SK-N-MC (cell line): ENCODE measurements at regions not wholly inside any gene's neighbourhood (a gene's known extent, or its start where the extent isn't known, plus 50 kb on each side); places are given as distances from the start of the nearest gene placed in this dataset.
A peak's percentile ranks its signal among the peaks of the same experiment; 100 is the strongest.

Source experiments
- DNase-seq: peaks from one replicate; pipeline ENCODE4 v3.0.0-alpha.2; 2011; ENCODE audit warnings: low read depth, low spot score
- H3K27ac ChIP-seq: fragments of 200-600 bp; sonication (generic); 2 replicates; pipeline ENCODE4 v1.5.1; 2016; ENCODE audit warnings: mixed run types
- H3K36me3 ChIP-seq: fragments of 200-600 bp; sonication (generic); 2 replicates; pipeline ENCODE4 v1.6.1; 2017; ENCODE audit warnings: antibody characterized with exemption, low read length, mixed read lengths; ENCODE audit not compliant: insufficient read depth
- H3K4me3 ChIP-seq: fragments of 200-600 bp; sonication (generic); 2 replicates; pipeline ENCODE4 v1.5.1; 2016
- H3K9ac ChIP-seq: fragments of 200-600 bp; sonication (generic); 2 replicates; pipeline ENCODE4 v1.8.0; 2017; ENCODE audit warnings: mixed run types, mixed read lengths; ENCODE audit not compliant: insufficient read length
- H3K9me3 ChIP-seq: fragments of 200-600 bp; sonication (generic); 2 replicates; pipeline ENCODE4 v1.6.1; 2017; ENCODE audit warnings: low read depth, mild to moderate bottlenecking, antibody characterized with exemption, low read length, moderate library complexity, mixed read lengths
- EZH2 ChIP-seq: fragments of 200-600 bp; sonication (generic); IDR thresholded peaks from one replicate; pipeline ENCODE4 v1.6.1; 2017; ENCODE audit warnings: antibody characterized with exemption
- FOXP2 ChIP-seq: optimal IDR thresholded peaks from 2 replicates; pipeline ENCODE3; 2011; ENCODE audit warnings: mild to moderate bottlenecking, moderate library complexity; ENCODE audit not compliant: insufficient read depth; ENCODE audit errors: extremely low read length, control extremely low read depth
- POLR2AphosphoS5 ChIP-seq: IDR thresholded peaks from 2 replicates; pipeline ENCODE4 v1.6.1; 2012; ENCODE audit warnings: mild to moderate bottlenecking, low read depth, low read length, borderline replicate concordance

- H3K9ac ChIP-seq, result no peak overlapping the region
- DNase-seq, result peak; percentile 70
- TF ChIP-seq FOXP2 (no peak), POLR2AphosphoS5 (no peak)
- H3K27ac ChIP-seq, result peak overlapping the region; percentile 33; the same call in 1 of the 2 replicates
- no peak overlapping the region for H3K4me3 ChIP-seq
- no peaks in the 10 kb centered on the region for H3K36me3 ChIP-seq
- H3K9me3 ChIP-seq, result no peaks in the 10 kb centered on the region
Observed at GRCh38 chr1:198064181-198064580, 92.6 kb upstream of the NEK7 start.

GRCh38 chr1:198068285-198068684, 88.5 kb upstream of the NEK7 start:
- Histone ChIP-seq H3K4me3 (no peak overlapping the region), H3K9me3 (no peaks in the 10 kb centered on the region), H3K27ac (no peak overlapping the region), H3K9ac (no peak overlapping the region), H3K36me3 (no peaks in the 10 kb centered on the region)
- TF ChIP-seq EZH2, result no peak
- TF ChIP-seq POLR2AphosphoS5, result no peak
- no peak for TF ChIP-seq FOXP2
- no peak for DNase-seq

- H3K27ac ChIP-seq, result no peak overlapping the region
- no peaks in the 10 kb centered on the region for H3K9me3 ChIP-seq
- no peak overlapping the region for H3K9ac ChIP-seq
- DNase-seq, result no peak
- H3K4me3 ChIP-seq, result no peak overlapping the region
- TF ChIP-seq POLR2AphosphoS5, result no peak
- no peak for TF ChIP-seq EZH2
- H3K36me3 ChIP-seq, result no peaks in the 10 kb centered on the region
Observed at GRCh38 chr1:198072177-198072576, 84.6 kb upstream of the NEK7 start.

GRCh38 chr1:198075296-198075695, 81.5 kb upstream of the NEK7 start:
- no peak for TF ChIP-seq FOXP2
- no peak for TF ChIP-seq POLR2AphosphoS5
- no peak for TF ChIP-seq EZH2

GRCh38 chr1:198079432-198079951, 77.3 kb upstream of the NEK7 start:
- H3K27ac ChIP-seq, result no peak overlapping the region

More at GRCh38 chr1:198075296-198075695, 81.5 kb upstream of the NEK7 start:
- Histone ChIP-seq H3K4me3 (no peak overlapping the region), H3K9me3 (no peaks in the 10 kb centered on the region; the same call in 1 of the 2 replicates), H3K36me3 (no peaks in the 10 kb centered on the region), H3K9ac (no peak overlapping the region), H3K27ac (no peak overlapping the region)
- no peak for DNase-seq

GRCh38 chr1:198082576-198082975, 74.2 kb upstream of the NEK7 start:
- no peak for DNase-seq
- Histone ChIP-seq H3K27ac (peak overlapping the region; percentile 53; the same call in 1 of the 2 replicates), H3K36me3 (no peaks in the 10 kb centered on the region), H3K9me3 (no peaks in the 10 kb centered on the region; the same call in 1 of the 2 replicates), H3K9ac (no peak overlapping the region), H3K4me3 (peak overlapping the region; percentile 43; the same call in 1 of the 2 replicates)
- TF ChIP-seq FOXP2 (no peak), EZH2 (no peak), POLR2AphosphoS5 (no peak)

More at GRCh38 chr1:198079432-198079951, 77.3 kb upstream of the NEK7 start:
- no peaks in the 10 kb centered on the region for H3K36me3 ChIP-seq
- H3K9ac ChIP-seq, result no peak overlapping the region
- TF ChIP-seq FOXP2 (no peak), EZH2 (no peak), POLR2AphosphoS5 (no peak)
- H3K9me3 ChIP-seq, result no peaks in the 10 kb centered on the region; the same call in 1 of the 2 replicates
- H3K4me3 ChIP-seq, result no peak overlapping the region
- DNase-seq, result no peak

GRCh38 chr1:198083549-198083948, 73.2 kb upstream of the NEK7 start:
- no peak overlapping the region for H3K4me3 ChIP-seq

GRCh38 chr1:198084241-198084908, 72.4 kb upstream of the NEK7 start:
- TF ChIP-seq EZH2 (no peak), POLR2AphosphoS5 (no peak), FOXP2 (no peak)
- no peak for DNase-seq
- Histone ChIP-seq H3K9me3 (no peaks in the 10 kb centered on the region), H3K4me3 (no peak overlapping the region), H3K36me3 (no peaks in the 10 kb centered on the region), H3K9ac (no peak overlapping the region), H3K27ac (no peak overlapping the region)

More at GRCh38 chr1:198083549-198083948, 73.2 kb upstream of the NEK7 start:
- Histone ChIP-seq H3K9me3 (no peaks in the 10 kb centered on the region; the same call in 1 of the 2 replicates), H3K36me3 (no peaks in the 10 kb centered on the region), H3K9ac (no peak overlapping the region), H3K27ac (no peak overlapping the region)
- no peak for TF ChIP-seq EZH2
- TF ChIP-seq FOXP2, result no peak
- no peak for TF ChIP-seq POLR2AphosphoS5
- DNase-seq, result no peak

GRCh38 chr1:198086051-198086745, 70.6 kb upstream of the NEK7 start:
- TF ChIP-seq POLR2AphosphoS5 (no peak), EZH2 (no peak), FOXP2 (no peak)
- Histone ChIP-seq H3K27ac (no peak overlapping the region), H3K9me3 (no peaks in the 10 kb centered on the region), H3K4me3 (no peak overlapping the region), H3K36me3 (no peaks in the 10 kb centered on the region), H3K9ac (no peak overlapping the region)
- no peak for DNase-seq
